ENCODE measurements at regions not wholly inside any gene's neighbourhood (a gene's known extent, or its start where the extent isn't known, plus 50 kb on each side); places are given as distances from the start of the nearest gene placed in this dataset.

DNA sequence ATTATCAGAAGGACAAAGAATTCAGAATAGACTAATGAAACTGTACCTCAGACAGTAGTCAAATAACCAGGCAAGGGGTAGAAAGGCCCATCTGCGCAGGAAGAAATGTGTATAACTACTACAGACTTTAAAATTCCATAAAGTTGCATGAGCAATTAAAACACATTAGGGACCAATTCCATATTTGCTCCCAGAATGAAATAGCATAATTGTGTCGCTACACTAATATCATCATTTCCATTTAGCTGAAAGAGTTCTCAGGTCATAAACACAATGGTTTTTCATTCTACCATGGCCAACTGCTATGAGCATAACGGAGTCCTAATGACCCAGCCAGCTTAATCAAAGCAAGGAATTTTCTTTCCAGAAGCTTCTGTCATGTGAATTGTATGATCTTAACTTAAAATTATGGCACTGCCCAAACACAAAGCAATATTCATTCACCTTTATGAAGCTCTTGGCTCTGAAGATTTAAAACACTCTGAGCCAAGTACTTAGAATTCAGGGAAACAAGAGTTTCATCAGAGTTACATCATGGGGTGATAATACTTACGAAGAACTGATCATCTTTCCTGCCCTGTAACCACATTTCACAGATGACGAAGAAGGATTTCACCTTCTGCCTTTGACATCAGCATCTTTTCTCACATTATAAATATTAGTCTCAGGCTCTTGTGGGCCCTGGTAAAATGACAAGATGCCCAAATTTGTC is 98.1 kb upstream of the DOCK1 start:
- DNase-seq (ENCODE audit: low spot score in 2 of 2): no peak
- TF ChIP-seq, protein P1, sequence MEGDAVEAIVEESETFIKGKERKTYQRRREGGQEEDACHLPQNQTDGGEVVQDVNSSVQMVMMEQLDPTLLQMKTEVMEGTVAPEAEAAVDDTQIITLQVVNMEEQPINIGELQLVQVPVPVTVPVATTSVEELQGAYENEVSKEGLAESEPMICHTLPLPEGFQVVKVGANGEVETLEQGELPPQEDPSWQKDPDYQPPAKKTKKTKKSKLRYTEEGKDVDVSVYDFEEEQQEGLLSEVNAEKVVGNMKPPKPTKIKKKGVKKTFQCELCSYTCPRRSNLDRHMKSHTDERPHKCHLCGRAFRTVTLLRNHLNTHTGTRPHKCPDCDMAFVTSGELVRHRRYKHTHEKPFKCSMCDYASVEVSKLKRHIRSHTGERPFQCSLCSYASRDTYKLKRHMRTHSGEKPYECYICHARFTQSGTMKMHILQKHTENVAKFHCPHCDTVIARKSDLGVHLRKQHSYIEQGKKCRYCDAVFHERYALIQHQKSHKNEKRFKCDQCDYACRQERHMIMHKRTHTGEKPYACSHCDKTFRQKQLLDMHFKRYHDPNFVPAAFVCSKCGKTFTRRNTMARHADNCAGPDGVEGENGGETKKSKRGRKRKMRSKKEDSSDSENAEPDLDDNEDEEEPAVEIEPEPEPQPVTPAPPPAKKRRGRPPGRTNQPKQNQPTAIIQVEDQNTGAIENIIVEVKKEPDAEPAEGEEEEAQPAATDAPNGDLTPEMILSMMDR (IDR thresholded peaks at IDR 0.05): no peak
- intact Hi-C loops (cut with DNase I): no loop called here
- H3K4me1 ChIP-seq: no peaks in the 10 kb centered on the region
- H3K36me3 ChIP-seq: no peaks in the 10 kb centered on the region
- no peak overlapping the region for H3K27ac ChIP-seq
- H3K9me3 ChIP-seq: no peaks in the 10 kb centered on the region
- H3K27me3 ChIP-seq: no peaks in the 10 kb centered on the region
- no peak overlapping the region for H3K4me3 ChIP-seq

GRCh38 chr10:126808103-126808502 is 97.1 kb upstream of the DOCK1 start:
- Histone ChIP-seq H3K27ac (no peak overlapping the region), H3K4me1 (no peaks in the 10 kb centered on the region), H3K9me3 (no peaks in the 10 kb centered on the region), H3K27me3 (no peaks in the 10 kb centered on the region), H3K36me3 (no peaks in the 10 kb centered on the region), H3K4me3 (no peak overlapping the region)
- TF ChIP-seq, protein P1 (IDR thresholded peaks at IDR 0.05): no peak
- no peak for DNase-seq (ENCODE audit: low spot score in 2 of 2)
- intact Hi-C loops (cut with DNase I): no loop called here

DNA sequence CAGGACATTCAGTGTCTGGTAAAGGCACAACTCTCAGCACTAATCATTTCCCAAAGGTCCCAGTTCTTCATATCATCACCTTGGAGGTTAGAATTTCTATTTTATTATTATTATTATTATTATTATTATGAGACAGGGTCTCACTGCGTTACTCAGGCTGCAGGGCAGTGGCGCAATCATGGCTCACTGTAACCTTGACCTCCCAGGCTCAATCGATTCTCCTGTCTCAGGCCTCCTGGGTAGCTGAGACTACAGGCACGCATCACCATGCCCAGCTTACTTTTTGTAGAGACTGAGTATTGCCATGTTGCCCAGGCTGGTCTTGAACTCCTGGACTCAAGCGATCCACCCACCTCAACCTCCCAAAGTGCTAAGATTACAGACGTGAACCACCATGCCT is 91.8 kb upstream of the DOCK1 start:
- Histone ChIP-seq H3K27ac (no peak overlapping the region), H3K27me3 (no peaks in the 10 kb centered on the region), H3K4me3 (no peak overlapping the region), H3K9me3 (no peaks in the 10 kb centered on the region), H3K4me1 (no peaks in the 10 kb centered on the region), H3K36me3 (no peaks in the 10 kb centered on the region)
- TF ChIP-seq, protein P1 (IDR thresholded peaks at IDR 0.05): no peak
- DNase-seq (ENCODE audit: low spot score in 2 of 2): no peak
- intact Hi-C loops (cut with DNase I): no loop called here

DNA sequence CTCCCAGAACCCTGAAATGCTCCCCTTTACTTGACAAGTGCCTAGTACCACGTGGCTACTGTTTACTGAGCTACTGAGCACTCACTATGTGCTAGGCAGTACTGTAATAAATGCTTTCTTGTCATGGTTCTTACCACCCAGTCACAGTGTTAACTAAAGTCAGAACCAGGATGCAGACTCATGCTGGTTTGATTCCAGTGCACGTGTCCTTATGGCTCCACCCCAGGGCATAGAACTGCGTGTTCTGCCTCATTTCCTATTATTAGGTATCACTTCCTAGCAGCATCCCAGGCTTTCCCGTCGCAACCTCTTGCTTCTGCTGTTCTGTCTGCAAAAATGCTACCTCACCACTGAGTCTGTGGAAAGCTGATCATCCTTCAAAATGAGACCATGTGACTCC is 71.7 kb upstream of the DOCK1 start:
- H3K36me3 ChIP-seq: no peaks in the 10 kb centered on the region
- TF ChIP-seq, protein P1 (IDR thresholded peaks at IDR 0.05): no peak

DNA sequence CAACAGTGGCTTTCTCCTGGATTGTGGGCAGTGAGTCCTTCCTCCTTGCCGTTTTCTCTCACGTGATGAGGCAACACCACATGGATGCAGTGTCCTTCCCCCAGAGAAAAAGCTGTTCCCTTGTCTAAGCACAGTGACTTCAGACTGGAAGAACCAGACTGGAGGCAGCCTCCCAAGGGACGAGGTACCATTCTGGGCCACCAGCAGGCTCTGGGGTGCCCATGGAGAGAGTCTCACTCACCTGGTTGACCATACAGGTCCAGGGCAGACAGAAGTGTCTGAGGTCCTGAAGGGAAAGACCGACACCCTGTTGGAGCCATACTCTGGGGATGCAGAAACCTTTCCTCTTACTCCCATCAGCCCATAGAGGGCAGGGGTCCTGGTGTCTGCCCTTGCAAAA is 69.2 kb upstream of the DOCK1 start:
- Histone ChIP-seq H3K36me3 (no peaks in the 10 kb centered on the region), H3K4me1 (no peaks in the 10 kb centered on the region), H3K27me3 (no peaks in the 10 kb centered on the region), H3K9me3 (no peaks in the 10 kb centered on the region), H3K4me3 (no peak overlapping the region), H3K27ac (no peak overlapping the region)
- intact Hi-C loops (cut with DNase I): no loop called here
- no peak for DNase-seq (ENCODE audit: low spot score in 2 of 2)
- TF ChIP-seq, protein P1 (IDR thresholded peaks at IDR 0.05): no peak

More for the DNA sequence above, 71.7 kb upstream of the DOCK1 start:
- intact Hi-C loops (cut with DNase I): no loop called here
- Histone ChIP-seq H3K27ac (no peak overlapping the region), H3K4me3 (no peak overlapping the region), H3K27me3 (no peaks in the 10 kb centered on the region), H3K4me1 (no peaks in the 10 kb centered on the region), H3K9me3 (no peaks in the 10 kb centered on the region)
- DNase-seq (ENCODE audit: low spot score in 2 of 2): no peak

DNA sequence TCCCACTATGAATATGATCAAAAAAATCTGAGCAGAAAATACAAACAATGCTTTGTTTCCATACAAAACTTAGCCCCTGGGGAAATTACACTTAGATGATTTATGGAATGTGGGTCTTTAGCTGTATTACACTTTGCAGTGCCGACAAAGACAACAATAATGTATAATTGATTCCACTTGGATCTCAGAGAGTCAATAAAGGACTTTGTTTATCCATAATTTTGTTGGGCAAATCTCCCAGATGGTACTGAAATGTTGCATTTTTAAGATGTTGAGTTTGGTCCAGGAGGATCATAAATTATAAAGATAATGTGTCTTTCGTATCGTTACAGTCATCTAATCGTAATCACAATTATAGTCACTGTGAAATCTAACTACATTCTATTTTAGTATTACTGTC is 66.9 kb upstream of the DOCK1 start:
- Histone ChIP-seq H3K36me3 (no peaks in the 10 kb centered on the region), H3K4me1 (no peaks in the 10 kb centered on the region), H3K4me3 (no peak overlapping the region), H3K9me3 (no peaks in the 10 kb centered on the region), H3K27me3 (no peaks in the 10 kb centered on the region), H3K27ac (no peak overlapping the region)
- no peak for DNase-seq (ENCODE audit: low spot score in 2 of 2)
- intact Hi-C loops (cut with DNase I): no loop called here
- TF ChIP-seq, protein P1 (IDR thresholded peaks at IDR 0.05): no peak

All from ascending aorta (tissue), 2 donors.